GM12891 (cell line): ENCODE measurements at regions not wholly inside any gene's neighbourhood (a gene's known extent, or its start where the extent isn't known, plus 50 kb on each side); places are given as distances from the start of the nearest gene placed in this dataset.

Experiments used
- DNase-seq: peaks from one replicate; pipeline ENCODE4 v3.0.0; 2011; ENCODE audit warnings: low spot score; ENCODE audit not compliant: insufficient read length
- FAIRE-seq: peaks from 2 replicates; lab custom pipeline; 2011; peaks lifted over from hg19 to GRCh38; lab: Jason Lieb, UNC
- PAX5 ChIP-seq: IDR thresholded peaks from 2 replicates; pipeline ENCODE4 v1.6.1; 2011; ENCODE audit warnings: low read length, moderate library complexity, mild to moderate bottlenecking; ENCODE audit not compliant: insufficient read depth, severe bottlenecking
- POLR2A ChIP-seq: IDR thresholded peaks from 2 replicates; pipeline ENCODE4 v1.6.1; 2011; ENCODE audit warnings: low read depth, low read length, control low read depth
- POLR2AphosphoS5 ChIP-seq: IDR thresholded peaks from 2 replicates; pipeline ENCODE4 v1.6.1; 2011; ENCODE audit warnings: low read depth, low read length, control low read depth
- POU2F2 ChIP-seq: IDR thresholded peaks from 2 replicates; pipeline ENCODE4 v1.6.1; 2011; ENCODE audit warnings: low read depth, mild to moderate bottlenecking, control low read depth, low read length, moderate library complexity
- SPI1 ChIP-seq: IDR thresholded peaks from 2 replicates; pipeline ENCODE4 v1.6.1; 2011; ENCODE audit warnings: low read depth, low read length, control low read depth
- TAF1 ChIP-seq: IDR thresholded peaks from 2 replicates; pipeline ENCODE4 v1.6.1; 2011; ENCODE audit warnings: low read depth, low read length, control low read depth

DNA sequence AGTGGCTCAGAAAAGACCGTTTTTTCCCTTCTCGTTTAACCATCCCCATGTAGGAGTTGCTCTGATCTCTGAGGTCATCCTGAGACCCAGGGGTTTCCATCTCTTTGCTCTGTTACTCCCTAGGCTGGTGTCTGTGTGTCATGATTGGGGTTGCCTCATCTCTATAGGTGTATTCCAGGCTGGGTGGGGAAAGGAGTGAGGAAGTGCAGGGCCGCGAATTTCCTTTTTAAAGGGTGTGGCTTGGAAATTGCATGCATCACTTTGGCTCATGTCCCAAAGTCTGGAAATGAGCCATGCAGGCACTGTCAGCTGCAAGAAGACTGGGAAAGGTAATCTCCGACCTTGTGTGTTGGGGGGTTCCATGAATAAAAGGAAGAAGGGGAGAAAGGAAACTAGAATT lies 201.9 kb downstream of the AACS start:
- DNase-seq: no peak
- no peak for FAIRE-seq
- TF ChIP-seq POLR2A: no peak
- TF ChIP-seq SPI1: no peak
- TF ChIP-seq POU2F2: no peak
- no peak for TF ChIP-seq PAX5
- no peak for TF ChIP-seq POLR2AphosphoS5
- TF ChIP-seq TAF1: no peak

DNA sequence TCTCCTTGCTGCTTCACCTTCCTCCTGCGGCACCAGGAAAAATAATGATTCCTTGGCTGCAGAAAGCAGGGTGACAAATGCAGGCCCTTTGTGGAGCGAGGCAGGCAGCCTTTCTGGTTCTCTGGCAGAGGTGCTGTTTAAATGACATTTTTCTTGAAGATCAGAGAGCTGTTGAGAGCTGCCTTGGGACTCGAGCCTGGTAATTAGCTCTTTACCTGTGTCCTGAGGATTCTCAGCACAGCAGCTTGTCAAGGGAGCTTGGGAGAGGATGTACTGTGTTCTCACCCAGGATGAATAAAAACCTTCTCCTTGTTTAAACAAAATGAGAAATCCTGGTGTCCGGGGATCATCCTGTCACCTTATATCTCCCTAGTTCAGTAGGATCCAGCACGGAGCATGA lies 204.0 kb downstream of the AACS start:
- FAIRE-seq (no peak), DNase-seq (no peak)
- TF ChIP-seq PAX5 (no peak), SPI1 (no peak), POLR2A (no peak), TAF1 (no peak), POLR2AphosphoS5 (no peak), POU2F2 (no peak)

DNA sequence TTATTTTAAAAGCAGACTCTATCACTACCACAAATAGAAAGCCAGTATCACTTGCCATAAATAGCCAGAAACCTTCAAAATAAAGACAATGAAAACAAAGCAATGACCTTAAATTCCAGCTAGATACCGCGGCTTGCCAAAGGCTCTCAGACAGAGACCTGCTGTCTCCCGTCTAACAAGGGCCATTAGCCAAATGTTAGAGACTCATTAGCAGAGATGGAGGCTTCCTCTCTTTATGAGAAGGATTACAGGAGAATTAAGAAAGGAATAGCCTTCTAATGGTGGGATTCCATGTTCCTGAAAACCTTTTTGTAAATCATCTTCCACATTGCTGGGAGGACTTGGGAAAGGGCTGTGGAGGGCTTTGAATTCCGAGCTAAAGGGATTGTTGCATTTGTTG lies 206.7 kb downstream of the AACS start:
- no peak for FAIRE-seq
- DNase-seq: no peak
- TF ChIP-seq POLR2AphosphoS5: no peak
- no peak for TF ChIP-seq POLR2A
- TF ChIP-seq POU2F2: no peak
- no peak for TF ChIP-seq PAX5
- TF ChIP-seq SPI1: no peak
- TF ChIP-seq TAF1: no peak

DNA sequence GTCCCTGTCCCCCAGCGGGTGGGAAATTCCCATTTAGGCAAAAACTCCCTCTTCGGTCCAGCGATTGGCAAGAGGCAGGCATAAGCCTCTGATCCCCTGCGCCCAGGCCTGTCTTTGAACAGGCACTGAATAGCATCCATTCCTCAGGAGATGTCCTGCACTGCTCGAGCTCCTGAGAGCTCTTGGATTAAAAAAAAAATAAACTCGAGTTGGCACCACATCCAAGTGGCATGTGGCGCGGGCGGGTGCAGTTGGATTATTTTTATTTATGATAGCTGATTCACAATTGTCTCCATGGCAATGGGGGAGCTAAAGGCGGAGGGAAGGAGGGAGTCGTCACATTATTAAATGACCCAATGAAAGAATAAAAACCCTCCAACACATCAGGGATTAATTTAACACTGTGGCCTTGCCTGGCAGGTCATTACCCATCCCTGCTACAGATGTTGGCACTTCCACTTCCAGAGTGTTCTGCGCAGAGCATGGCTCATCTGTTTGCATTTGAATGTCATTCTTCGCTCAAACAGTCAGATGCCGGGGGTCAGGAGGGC lies 207.2 kb downstream of the AACS start:
- FAIRE-seq (no peak), DNase-seq (no peak)
- TF ChIP-seq POLR2AphosphoS5 (no peak), POLR2A (no peak), PAX5 (no peak), TAF1 (no peak), POU2F2 (no peak)

DNA sequence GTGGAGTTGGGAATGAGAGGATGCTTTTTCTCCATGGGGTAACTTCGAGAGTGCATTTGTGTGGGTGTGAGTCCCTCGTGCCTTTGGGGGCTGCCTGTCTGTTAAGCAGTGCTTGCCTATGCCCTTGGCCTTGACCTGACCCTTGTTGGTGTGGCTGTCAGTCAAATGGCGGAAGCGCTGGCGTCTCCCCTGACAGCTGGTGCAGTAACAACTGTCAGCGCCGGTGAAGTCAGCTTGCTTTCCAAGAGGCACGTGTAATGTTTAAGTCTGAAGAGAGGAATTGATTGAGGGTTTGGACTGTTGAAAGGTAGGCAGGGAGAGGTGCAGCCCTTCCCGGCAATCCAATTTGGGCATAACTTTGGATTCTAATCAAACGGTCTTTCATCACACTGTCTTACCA lies 211.3 kb downstream of the AACS start:
- FAIRE-seq (no peak), DNase-seq (no peak)
- no peak for TF ChIP-seq PAX5
- TF ChIP-seq SPI1: no peak
- TF ChIP-seq POU2F2: no peak
- TF ChIP-seq POLR2AphosphoS5: no peak
- TF ChIP-seq POLR2A: no peak
- no peak for TF ChIP-seq TAF1

DNA sequence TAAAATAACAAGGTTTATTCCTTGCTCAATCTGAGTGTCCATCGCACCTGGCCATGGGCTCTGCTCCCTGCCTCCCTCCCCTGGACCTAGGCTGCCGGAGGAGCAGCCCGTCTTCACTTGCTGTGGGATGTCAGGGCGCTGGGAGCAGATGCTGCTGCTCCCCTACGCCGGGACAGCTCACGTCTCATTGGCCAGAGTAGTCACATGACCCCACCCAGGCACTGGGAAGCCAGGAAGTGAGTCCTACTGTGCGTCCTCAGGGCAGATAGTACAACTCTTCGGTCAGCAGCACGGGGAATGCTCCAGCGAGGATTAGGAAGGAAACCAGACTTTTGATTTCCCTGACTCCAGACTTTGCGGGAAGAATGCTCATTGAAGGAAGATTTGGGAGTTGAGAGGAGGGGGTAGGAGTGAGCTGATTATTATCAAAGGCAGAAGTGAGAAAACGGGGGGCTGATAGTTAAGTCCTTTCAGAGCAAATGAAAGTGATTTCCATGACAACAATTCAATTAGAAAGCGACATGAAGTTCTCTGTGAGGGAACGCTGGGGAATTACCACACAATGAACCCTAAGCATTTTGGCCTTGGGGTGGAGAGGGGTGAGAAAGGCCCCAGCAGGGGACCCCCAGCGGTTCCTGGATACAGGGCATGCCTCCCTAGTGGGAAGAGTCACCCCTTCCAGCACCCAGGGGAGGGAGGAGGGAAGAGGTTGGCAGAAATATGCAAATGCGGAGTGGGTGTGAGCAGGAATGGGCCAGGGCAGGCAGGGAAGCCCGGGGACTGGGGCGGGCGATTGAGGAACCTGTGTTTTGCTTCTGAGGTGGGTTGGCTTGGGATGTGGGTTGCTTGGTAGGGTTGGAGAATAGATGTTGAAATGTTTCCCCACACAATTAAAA lies 215.5 kb downstream of the AACS start:
- no peak for DNase-seq
- TF ChIP-seq SPI1 (peak; percentile 27; the same call in 1 of the 2 replicates), PAX5 (no peak), POLR2A (no peak), TAF1 (no peak), POU2F2 (no peak; the same call in 1 of the 2 replicates)
- no peak for FAIRE-seq

DNA sequence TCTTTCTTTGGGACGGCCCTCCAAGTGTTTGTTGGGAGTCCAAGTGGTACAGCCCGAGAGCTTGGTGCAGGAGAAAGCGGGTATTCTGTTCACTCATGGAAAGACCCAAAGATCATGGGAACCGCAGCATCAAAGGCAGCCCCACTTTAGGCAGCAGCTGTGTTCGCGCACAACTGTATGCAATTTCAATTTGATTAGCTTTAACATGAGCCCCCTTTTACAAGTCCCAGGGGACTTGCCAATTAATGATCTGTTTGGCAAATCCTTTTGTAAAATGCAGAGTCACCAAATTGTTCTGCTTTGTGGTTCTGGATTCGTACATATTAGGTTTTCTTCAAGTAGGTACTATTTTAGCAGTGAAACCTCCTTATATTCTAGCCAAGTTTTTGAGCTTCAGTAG lies 217.7 kb downstream of the AACS start:
- FAIRE-seq: no peak
- TF ChIP-seq PAX5 (no peak), POLR2AphosphoS5 (no peak), SPI1 (no peak), POLR2A (no peak), POU2F2 (no peak), TAF1 (no peak)
- DNase-seq: no peak

DNA sequence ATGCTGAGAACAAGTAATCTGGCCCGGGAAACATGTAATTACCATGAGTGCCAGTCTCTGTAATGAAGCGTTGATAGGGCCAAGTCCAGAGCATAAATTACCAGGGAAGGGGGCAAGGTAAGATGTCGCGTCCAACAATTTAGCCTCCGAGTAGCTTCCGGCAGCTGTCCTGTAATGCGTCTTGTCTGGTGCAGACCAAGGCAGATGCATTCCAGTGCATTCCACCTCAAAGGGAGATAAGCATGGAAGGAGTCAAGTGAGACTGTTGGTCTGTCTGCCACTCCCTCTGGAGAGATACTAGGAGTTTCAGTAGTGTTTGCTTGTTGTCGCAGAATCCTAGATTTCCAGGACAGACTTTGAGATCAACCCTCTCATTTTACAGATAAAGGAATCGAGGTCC lies 218.3 kb downstream of the AACS start:
- no peak for DNase-seq
- no peak for FAIRE-seq
- TF ChIP-seq POLR2AphosphoS5 (no peak), TAF1 (no peak), PAX5 (no peak), POLR2A (no peak), POU2F2 (no peak), SPI1 (no peak)

DNA sequence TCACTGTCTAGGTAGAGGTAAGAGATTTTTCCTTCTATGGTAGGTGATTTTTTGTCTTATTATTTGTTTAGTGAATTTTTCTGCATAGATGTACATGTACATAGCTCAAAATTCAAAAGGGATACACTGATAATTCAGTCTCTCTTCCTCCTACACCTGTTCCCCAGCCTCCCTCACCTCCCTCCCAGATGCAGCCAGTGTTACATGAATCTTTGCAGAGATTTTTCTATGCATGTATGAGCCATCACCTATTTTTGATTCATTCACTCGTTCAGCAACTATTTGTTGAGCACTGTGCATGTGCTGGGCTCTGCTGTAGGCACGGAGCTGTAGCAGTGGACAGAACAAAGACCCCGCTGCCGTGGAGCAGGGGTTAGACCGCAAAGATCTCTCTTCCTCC lies 218.9 kb downstream of the AACS start:
- DNase-seq (no peak), FAIRE-seq (no peak)
- TF ChIP-seq POU2F2: no peak
- TF ChIP-seq POLR2A: no peak
- no peak for TF ChIP-seq PAX5
- TF ChIP-seq POLR2AphosphoS5: no peak
- TF ChIP-seq SPI1: no peak
- no peak for TF ChIP-seq TAF1
